ENCODE measurements at regions not wholly inside any gene's neighbourhood (a gene's known extent, or its start where the extent isn't known, plus 50 kb on each side); places are given as distances from the start of the nearest gene placed in this dataset.

DNA sequence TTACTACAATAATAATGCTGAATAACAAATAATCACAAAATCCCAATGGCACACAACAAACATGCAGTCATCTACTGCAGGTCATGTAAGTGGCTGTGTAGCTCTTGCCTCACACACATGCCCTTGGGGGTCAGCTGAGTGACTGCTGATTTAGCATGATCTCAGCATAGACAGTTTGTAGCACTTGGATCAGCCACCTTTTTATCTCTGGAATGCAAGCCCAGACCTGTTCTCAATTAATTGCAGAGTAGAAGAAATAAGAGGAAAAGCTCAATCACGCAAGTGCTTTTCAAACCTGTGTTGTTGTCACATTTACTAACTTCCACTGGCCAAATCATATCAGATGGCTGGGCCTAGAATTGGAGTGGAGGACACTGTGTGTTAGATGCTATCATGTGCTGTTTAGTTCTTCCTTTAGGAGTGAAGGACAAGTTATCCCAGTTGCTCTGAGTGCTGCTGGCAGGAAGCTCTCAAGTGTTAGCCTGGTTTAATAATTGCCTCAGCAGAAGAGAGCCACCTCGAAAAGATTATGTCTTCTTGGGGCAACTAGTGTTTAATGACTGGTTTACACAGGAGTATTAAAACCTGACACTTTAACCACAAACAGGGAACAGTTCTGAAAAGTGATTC is 128.3 kb upstream of the EPHA5 start:
- no peak for DNase-seq
- intact Hi-C loops (cut with DNase I), result no loop called here
- 90 to 95% (median 93%) methylated on average over 2 of the region's 2 CpGs for WGBS, 3 donors
- no peak overlapping the region for H3K4me3 ChIP-seq
- H3K27ac ChIP-seq, result no peak overlapping the region
- H3K9me3 ChIP-seq, result no peaks in the 10 kb centered on the region
- TF ChIP-seq, protein P1, sequence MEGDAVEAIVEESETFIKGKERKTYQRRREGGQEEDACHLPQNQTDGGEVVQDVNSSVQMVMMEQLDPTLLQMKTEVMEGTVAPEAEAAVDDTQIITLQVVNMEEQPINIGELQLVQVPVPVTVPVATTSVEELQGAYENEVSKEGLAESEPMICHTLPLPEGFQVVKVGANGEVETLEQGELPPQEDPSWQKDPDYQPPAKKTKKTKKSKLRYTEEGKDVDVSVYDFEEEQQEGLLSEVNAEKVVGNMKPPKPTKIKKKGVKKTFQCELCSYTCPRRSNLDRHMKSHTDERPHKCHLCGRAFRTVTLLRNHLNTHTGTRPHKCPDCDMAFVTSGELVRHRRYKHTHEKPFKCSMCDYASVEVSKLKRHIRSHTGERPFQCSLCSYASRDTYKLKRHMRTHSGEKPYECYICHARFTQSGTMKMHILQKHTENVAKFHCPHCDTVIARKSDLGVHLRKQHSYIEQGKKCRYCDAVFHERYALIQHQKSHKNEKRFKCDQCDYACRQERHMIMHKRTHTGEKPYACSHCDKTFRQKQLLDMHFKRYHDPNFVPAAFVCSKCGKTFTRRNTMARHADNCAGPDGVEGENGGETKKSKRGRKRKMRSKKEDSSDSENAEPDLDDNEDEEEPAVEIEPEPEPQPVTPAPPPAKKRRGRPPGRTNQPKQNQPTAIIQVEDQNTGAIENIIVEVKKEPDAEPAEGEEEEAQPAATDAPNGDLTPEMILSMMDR (IDR thresholded peaks at IDR 0.05), result no peak
- no peak for TF ChIP-seq EP300 (IDR thresholded peaks at IDR 0.05)
- TF ChIP-seq POLR2A (IDR thresholded peaks at IDR 0.05), result no peak
- H3K4me1 ChIP-seq (ENCODE audit: insufficient read depth), result no peaks in the 10 kb centered on the region
- H3K27me3 ChIP-seq, result no peaks in the 10 kb centered on the region
- no peaks in the 10 kb centered on the region for H3K36me3 ChIP-seq

DNA sequence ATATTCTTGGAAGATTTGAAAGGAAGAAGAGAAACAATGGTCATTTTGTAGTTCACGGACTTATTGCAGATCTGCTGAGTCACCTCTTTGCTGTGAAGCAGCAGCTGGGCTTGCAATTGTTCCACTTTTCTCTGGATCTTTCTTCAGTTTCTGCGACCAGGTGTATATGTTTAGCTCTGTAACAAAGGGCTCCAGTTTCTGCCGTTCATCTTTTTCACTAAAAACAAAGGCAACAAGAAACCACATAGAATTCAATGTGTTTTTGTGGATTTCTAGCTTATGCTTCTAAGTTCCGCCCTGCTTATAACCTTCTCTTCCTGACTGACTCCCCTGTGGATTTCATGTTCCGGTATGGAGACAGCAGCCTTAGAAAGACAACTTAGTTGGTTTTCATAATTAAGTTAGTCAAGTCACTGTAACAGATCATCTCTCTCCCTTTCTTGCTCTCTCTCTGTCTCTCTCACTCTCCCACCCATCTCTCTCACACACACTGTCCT is 121.6 kb upstream of the EPHA5 start:
- Histone ChIP-seq H3K27ac (no peak overlapping the region), H3K4me1 (ENCODE audit: insufficient read depth) (no peaks in the 10 kb centered on the region), H3K27me3 (no peaks in the 10 kb centered on the region), H3K36me3 (no peaks in the 10 kb centered on the region), H3K9me3 (no peaks in the 10 kb centered on the region), H3K4me3 (no peak overlapping the region)
- TF ChIP-seq POLR2A (IDR thresholded peaks at IDR 0.05) (no peak), EP300 (IDR thresholded peaks at IDR 0.05) (no peak)
- TF ChIP-seq, protein P1 (IDR thresholded peaks at IDR 0.05), result no peak
- DNase-seq, result no peak
- intact Hi-C loops (cut with DNase I), result no loop called here
- 40 to 46% (median 45%) methylated on average over 5 of the region's 5 CpGs for WGBS, 3 donors

DNA sequence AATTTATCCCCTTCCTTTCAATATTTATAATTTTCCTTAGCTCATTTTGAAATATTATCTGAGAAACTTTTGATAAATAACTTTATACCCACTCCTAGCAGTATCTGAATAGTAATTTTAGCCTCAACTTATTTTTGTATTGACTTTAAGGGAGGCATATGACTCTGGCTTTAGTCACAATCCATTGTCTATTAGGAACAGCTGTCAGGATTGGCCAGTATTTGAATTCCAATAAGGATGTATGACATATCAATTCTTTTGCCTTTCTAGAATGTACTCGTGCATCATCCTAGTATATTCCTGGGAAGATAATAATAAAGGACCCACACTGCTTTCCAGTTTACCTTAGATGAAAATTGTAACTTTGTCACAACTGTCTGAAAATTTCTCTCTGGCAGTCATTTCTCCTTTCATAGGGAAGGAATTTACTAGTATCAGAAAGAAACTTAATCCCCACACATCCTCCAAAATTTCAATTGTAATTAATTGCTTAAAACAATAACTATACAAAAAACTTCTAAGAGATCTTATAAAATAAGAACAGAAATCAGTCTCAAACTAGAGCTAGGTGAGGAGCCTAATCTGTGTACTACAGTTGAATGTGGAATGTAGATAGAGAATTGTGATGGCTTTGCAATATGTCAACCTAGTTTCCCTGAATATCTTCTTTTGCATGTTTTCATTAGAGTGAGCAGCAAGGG is 121.0 kb upstream of the EPHA5 start:
- DNase-seq, result no peak
- intact Hi-C loops (cut with DNase I), result no loop called here
- H3K9me3 ChIP-seq, result no peaks in the 10 kb centered on the region
- H3K36me3 ChIP-seq, result no peaks in the 10 kb centered on the region
- H3K27me3 ChIP-seq, result no peaks in the 10 kb centered on the region
- H3K27ac ChIP-seq, result no peak overlapping the region
- no peak for TF ChIP-seq EP300 (IDR thresholded peaks at IDR 0.05)
- TF ChIP-seq, protein P1 (IDR thresholded peaks at IDR 0.05), result no peak
- TF ChIP-seq POLR2A (IDR thresholded peaks at IDR 0.05), result no peak
- WGBS, 3 donors, result 70 to 84% (median 83%) methylated on average over 1 of the region's 1 CpG
- no peak overlapping the region for H3K4me3 ChIP-seq
- H3K4me1 ChIP-seq (ENCODE audit: insufficient read depth), result no peaks in the 10 kb centered on the region

- Histone ChIP-seq H3K36me3 (no peaks in the 10 kb centered on the region), H3K4me3 (no peak overlapping the region), H3K9me3 (no peaks in the 10 kb centered on the region), H3K27ac (no peak overlapping the region), H3K27me3 (no peaks in the 10 kb centered on the region), H3K4me1 (ENCODE audit: insufficient read depth) (no peaks in the 10 kb centered on the region)
- no peak for DNase-seq
- TF ChIP-seq POLR2A (IDR thresholded peaks at IDR 0.05), result no peak
- TF ChIP-seq, protein P1 (IDR thresholded peaks at IDR 0.05), result no peak
- TF ChIP-seq EP300 (IDR thresholded peaks at IDR 0.05), result no peak
- 16 to 19% (median 18%) methylated on average over 2 of the region's 2 CpGs for WGBS, 3 donors
- intact Hi-C loops (cut with DNase I), result no loop called here
Measured at GRCh38 chr4:65789805-65790204, 119.5 kb upstream of the EPHA5 start.

Measured in ovary (tissue), 7 donors.